ENCODE measurements at regions not wholly inside any gene's neighbourhood (a gene's known extent, or its start where the extent isn't known, plus 50 kb on each side); places are given as distances from the start of the nearest gene placed in this dataset.

DNA sequence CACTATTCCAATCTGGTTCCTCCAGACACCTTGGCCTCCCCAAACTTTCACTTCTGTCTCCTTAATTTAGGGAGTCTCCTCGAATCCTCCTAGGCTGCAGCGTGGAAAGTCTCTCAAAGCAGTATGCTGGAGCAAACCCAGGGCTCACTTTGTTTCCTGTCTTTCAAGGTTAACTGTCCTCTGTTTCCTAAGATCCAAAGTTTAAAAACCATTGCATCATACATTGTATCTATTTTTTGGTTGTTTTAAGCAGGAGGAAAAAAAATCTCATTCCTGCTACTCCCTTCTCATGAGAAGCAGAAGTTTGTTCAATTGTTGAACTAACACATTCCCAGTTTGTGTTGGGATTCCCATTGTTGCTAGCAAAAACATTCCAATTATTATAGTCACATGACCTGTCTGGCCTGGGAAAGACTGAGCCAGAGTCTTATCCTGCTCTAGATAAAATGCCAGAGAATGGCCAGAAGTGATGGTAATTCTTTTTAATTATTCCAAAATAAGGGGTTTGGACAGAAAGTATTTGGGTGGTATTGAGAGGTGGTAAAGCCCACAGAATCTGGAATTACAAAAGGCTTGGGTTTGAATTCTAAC is 67.3 kb downstream of the HSPB8 start:
- no peak for DNase-seq

DNA sequence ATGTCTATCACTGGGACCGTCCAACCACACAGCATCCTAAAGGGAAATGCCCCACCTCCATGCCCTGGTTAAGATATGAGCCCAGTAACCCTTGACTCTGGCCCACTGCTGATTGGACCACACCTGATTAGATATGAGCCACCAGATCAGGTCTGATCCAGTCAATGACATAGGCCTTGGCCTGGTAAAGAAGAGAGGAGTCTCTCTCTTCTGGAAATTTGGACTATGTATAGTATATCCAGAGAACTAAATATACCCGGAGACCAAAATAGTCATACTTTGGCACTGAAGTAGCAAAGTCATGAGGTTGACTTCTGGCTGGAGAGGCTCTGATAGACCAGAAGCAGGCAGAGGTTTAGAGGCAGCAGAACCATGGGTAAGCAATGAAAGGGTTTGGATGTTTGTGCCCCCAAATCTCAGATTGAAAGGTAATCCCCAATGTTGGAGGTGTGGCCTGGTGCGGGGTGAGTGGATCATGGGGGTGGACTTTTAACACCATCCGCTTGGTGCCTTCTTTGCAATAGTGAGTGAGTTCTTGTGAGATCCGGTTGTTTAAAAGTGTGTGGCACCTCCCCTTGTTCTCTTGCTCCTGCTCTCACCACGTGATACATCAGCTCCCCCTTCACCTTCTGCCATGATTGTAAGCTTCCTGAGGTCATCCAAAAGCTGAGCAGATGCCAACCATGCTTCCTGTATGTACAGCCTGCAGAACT is 68.4 kb downstream of the HSPB8 start:
- DNase-seq, result no peak

DNA sequence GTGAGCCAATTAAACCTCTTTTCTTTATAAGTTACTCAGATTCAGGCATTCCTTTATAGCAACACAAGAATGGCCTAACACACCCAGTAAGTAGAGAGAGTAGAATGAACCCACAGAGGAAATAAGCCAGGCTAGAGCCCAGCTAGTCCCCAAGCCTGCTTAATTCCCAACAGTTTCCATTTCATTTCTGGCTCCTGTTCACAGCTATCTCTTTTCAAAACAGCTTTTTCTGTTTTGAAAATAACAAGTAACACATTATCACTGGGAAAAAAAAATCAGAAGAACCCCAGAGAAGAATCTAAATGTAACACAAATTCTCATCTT is 69.0 kb downstream of the HSPB8 start:
- no peak for DNase-seq

DNA sequence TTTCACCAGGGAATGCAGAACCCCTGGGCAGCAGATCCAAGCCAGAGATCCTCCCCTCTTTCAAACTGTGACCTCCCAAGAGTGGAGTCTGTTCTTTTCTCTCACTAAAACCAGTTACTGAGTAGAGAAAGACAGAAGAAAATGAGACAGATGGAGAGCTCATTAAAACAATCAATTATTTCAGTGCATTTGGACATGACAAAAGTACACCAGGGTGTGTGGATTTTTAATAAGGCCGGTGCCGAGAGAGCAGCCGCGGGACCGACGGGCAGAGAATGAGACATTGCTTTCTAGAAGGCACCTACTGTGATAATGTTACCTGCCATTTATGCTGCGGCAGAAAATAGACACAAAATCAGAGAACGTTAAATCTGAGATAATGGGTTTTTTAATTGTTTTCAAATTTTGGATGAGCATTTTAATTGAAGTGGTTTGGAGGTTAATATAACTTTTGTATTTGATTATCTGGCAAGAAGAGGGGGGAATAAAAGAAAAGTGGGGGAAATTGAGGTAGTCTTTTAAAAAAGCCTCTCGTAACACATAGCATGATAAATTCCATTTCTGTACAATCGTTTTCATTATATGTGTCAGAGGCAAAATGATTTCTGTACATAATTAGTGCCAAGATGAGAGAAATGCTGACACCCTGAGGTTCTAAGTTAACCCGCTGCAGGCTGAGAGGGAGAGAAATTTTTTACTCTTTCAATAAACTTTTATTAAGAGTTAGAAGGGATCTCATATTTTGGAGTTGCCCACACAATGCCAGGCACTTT is 70.8 kb downstream of the HSPB8 start:
- peak; percentile 87 for DNase-seq

DNA sequence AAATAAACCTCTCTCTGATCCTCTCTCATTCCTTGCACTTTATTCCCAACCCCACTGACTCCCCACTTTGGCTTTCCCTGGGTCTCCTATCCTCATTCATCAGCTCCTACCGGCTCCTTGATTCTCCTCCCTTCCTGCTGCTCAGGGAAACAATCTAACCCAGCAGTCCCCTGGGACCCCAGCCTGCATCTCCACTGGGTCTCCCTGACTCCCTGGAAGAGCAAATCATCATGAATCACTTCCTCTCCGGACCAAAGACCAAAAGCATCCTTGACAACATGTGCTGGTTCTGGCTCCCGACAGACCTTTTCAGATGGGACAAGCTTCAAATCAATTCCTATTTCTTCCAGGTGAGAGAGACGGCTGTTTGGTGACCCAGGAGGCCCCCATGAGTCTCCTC is 76.6 kb downstream of the HSPB8 start:
- DNase-seq, result no peak

DNA sequence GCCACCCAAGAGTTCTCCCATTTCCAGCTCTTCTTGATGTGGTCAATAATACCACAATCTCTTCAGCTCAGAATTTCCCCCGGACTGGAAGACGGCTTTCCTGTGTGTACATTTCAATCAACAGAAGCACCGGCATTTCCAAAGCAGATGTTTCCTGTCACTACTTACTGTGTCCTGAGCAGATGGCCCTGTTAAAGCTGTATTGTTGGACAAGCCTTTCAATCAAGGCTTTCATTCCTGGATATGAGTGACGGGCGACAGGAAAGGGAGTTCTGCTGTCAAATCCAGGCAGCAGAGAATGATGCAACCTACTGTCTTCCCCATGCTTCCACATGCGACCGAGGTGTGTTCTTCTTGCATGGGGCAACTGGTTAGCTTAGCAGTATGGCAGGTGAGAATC is 76.4 kb upstream of the CCDC60 start:
- peak; percentile 39 for DNase-seq

DNA sequence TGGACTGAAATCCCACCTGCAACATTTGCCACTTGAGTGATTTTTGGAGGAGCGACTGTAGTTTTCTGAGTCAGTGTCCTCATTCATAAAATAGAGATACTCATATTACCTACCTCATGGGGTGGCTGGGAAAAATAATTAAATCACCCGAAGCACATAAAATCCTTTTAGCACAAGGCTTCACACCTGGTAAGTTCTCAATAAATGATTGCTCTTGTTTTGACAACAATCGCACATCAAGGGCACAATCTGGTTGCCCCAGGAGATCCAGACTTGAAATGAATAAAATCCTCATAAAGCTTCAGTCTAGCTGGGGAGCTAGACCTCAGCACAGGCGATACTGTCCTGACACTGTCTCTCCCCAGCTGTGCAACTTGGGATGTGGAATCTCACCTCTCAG is 76.0 kb upstream of the CCDC60 start:
- DNase-seq, result no peak

DNA sequence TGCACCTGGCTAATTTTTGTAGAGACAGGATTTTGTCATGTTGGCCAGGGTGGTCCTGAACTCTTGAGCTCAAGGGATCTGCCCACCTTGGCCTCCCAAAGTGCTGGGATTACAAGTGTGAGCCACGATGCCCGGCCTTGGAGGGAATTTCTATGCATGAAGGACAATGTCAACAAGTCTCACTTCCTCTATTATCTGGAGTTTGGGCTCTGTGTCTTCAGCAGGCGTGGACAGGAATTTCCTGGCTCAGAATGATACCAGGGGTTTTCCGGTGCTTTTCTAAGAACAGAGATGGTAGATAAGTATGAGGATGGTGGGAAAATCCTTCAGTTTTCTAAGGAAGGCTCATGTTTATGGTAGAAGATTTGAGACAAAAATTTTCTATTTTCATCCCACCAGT is 75.0 kb upstream of the CCDC60 start:
- DNase-seq, result no peak

DNA sequence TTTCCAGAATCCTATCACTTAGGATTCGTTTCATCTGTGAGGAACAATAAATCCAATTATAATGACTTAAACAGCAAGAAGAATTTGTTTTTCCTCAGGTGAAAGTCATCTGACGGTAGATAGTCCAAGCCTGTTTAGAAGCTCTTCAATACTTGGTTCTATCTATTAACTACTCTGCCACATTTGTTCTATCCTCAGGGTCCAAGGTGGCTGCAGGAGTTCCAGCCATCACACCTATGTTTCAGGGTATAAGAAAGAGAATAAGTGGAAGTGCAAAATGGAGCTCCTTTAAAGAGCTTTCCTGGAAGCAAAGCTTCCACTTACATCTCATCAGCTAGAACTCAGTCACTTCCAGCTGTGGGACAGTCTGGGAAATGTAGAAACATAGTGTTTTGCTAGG is 72.1 kb upstream of the CCDC60 start:
- no peak for DNase-seq

DNA sequence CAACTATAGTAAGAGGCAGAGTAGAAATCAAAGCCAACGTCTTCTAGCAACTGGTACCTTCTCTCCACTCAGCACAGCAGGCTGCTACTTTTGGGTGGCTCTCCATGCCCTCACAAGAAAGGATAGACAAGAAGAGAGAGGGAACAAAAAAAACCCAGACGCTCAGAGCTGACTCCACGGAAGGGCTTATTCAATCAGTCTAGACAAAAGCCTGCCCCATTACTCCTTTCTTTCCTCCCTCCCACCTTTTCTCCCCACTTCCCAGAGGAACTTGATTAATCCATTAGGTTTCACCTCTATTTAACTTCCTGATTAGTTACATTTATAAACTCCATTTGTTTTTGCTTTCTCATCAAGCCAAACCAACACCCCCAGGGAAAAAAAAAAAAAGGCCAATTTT is 71.1 kb upstream of the CCDC60 start:
- DNase-seq, result no peak

DNA sequence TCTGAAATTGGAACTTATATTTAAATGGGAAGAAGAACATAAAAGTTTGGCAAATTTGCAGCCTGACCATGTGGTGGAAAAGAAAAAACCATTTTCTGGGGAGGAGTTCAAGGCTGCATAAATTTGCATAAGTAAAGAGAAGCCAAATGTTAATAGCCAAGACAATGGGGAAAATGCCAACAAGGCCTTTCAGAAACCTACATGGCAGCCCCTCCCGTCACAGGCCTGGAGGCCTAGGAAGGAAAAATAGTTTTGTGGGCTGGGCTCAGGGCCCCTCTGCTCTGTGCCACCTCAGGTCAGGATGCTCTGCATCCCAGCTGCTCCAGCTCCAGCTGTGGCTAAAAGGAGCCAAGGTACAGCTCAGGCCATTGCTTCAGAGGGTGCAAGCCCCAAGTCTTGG is 67.6 kb upstream of the CCDC60 start:
- DNase-seq, result no peak

DNA sequence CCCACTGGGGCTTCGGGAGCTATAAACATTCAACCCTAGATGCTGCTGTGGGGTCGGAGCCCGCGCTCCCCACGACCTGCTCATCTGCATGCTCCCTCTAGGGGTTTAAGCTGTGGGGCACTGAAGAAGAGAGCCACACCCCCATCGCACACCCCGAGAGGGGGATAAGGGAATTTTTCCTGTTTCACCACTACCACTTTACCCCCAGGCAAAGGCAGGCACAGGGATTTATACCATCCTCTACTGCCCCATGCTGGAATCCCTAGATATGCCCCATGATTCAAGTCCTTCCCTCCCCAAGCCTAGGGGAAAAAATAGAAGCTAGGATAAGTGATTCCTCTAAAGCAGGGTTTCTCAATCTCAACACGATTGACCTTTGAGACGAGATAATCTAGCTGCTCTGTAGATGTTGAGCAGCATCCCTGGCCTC is 59.9 kb upstream of the CCDC60 start:
- no peak for DNase-seq

DNA sequence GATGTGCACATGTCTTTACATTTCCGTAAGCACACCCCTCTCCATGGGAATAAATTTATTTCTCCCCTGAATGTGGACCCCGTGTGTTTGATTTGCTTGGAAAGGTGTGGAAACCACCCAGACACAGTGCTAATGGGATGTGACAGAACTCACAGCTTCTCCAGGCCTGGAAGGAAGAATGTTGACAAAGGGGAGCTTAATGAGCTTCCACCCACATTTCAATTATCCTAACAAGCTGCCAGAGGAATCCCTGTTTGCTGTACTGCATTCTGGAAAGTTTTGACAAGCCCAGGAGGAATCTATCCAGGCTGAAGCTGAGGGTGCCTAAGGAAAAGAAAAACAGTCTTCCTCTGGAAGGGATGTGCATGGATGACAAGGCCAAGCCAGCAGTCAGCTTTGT is 51.2 kb upstream of the CCDC60 start:
- peak; percentile 73 for DNase-seq
